A549 (cell line): ENCODE measurements at regions not wholly inside any gene's neighbourhood (a gene's known extent, or its start where the extent isn't known, plus 50 kb on each side); places are given as distances from the start of the nearest gene placed in this dataset.

Source experiments
- ATAC-seq, 2 experiments: fragments of 200-7000 bp in 1 of 2; fragments of >200 bp in 1 of 2; cut with Nextera tagmentation in 1 of 2; cut with Tn5 transposase in 1 of 2; 3 replicates each; pipeline versions ENCODE4 v1.8.0 to v1.9.1; 2018 to 2020; ENCODE audit warnings: mild to moderate bottlenecking in 1 of 2, moderate library complexity in 1 of 2
- CTCF ChIA-PET: fragments of 300-600 bp; sonication (Branson Sonifier 250); formaldehyde crosslinking; extraction: SDS; loops from one replicate; lab custom pipeline; 2021; ENCODE audit warnings: antibody characterized with exemption, inconsistent platforms; lab: Yijun Ruan, JAX
- POLR2A ChIA-PET: fragments of 350-600 bp; formaldehyde crosslinking; extraction: SDS; loops from one replicate; lab custom pipeline; 2021; ENCODE audit warnings: antibody characterized with exemption, inconsistent platforms; lab: Yijun Ruan, JAX
- DNase-seq, 2 experiments: peaks; one replicate each; pipeline versions ENCODE4 v3.0.0 to v3.0.0-alpha.2; 2011 to 2016; ENCODE audit warnings: low read depth in 1 of 2, low spot score in 1 of 2
- FAIRE-seq: peaks from 2 replicates; lab custom pipeline; 2011; peaks lifted over from hg19 to GRCh38; lab: Jason Lieb, UNC
- H3K27ac ChIP-seq, 2 experiments: fragments of >200 bp; sonication (Bioruptor Twin); formaldehyde crosslinking; 3 replicates each; pipeline ENCODE4 v1.5.1; 2016 to 2017
- H3K4me1 ChIP-seq: fragments of >200 bp; sonication (Bioruptor Twin); formaldehyde crosslinking; 3 replicates; pipeline ENCODE4 v1.6.1; 2016
- H3K4me2 ChIP-seq: fragments of >200 bp; sonication (Bioruptor Twin); formaldehyde crosslinking; 3 replicates; pipeline ENCODE4 v1.6.1; 2016
- H3K4me3 ChIP-seq: fragments of >200 bp; sonication (Bioruptor Twin); formaldehyde crosslinking; 3 replicates; pipeline ENCODE4 v1.5.1; 2016
- H3K9me3 ChIP-seq: fragments of >200 bp; sonication (Bioruptor Twin); formaldehyde crosslinking; 3 replicates; pipeline ENCODE4 v1.6.1; 2016
- CBX2 ChIP-seq: fragments of 200-600 bp; sonication (generic); IDR thresholded peaks from 2 replicates; pipeline ENCODE4 v1.6.1; 2016; ENCODE audit warnings: low read depth, mild to moderate bottlenecking, borderline replicate concordance
- CEBPB ChIP-seq, 2 experiments: fragments of >200 bp in 1 of 2; sonication (Bioruptor Twin) in 1 of 2; formaldehyde crosslinking in 1 of 2; IDR thresholded peaks; 2 replicates each; pipeline ENCODE4 v1.6.1; 2012 to 2016
- EHMT2 ChIP-seq: fragments of 200-600 bp; sonication (generic); IDR thresholded peaks from 2 replicates; pipeline ENCODE4 v1.6.1; 2016; ENCODE audit warnings: antibody characterized with exemption, low read depth, mild to moderate bottlenecking, moderate library complexity
- JUN ChIP-seq, 2 experiments: fragments of >200 bp; sonication (Bioruptor Twin); formaldehyde crosslinking; IDR thresholded peaks; 2 replicates in 1 of 2; 3 replicates in 1 of 2; pipeline ENCODE4 v1.6.1; 2016 to 2017
- KDM1A ChIP-seq: fragments of 200-600 bp; sonication (generic); IDR thresholded peaks from 2 replicates; pipeline ENCODE4 v1.6.1; 2016; ENCODE audit warnings: low read depth, mild to moderate bottlenecking
- RAD21 ChIP-seq, 2 experiments: fragments of >200 bp in 1 of 2; sonication (Bioruptor Twin) in 1 of 2; formaldehyde crosslinking in 1 of 2; IDR thresholded peaks in 1 of 2; conservative IDR thresholded peaks in 1 of 2; 2 replicates in 1 of 2; 3 replicates in 1 of 2; pipeline ENCODE4 v1.6.1; 2012 to 2018; ENCODE audit warnings: inconsistent platforms in 1 of 2
- SMC3 ChIP-seq: fragments of >200 bp; sonication (Bioruptor Twin); formaldehyde crosslinking; IDR thresholded peaks from 3 replicates; pipeline ENCODE4 v1.6.1; 2018; ENCODE audit warnings: inconsistent platforms
- TFCP2L1 ChIP-seq: fragments of 250-450 bp; sonication (Bioruptor Pico); IDR thresholded peaks from 2 replicates; pipeline ENCODE4 v1.5.0; 2021; ENCODE audit warnings: mild to moderate bottlenecking
- TP53 ChIP-seq: fragments of 250-450 bp; sonication (Bioruptor Pico); IDR thresholded peaks from 2 replicates; pipeline ENCODE4 v1.5.0; 2021; ENCODE audit warnings: mild to moderate bottlenecking, moderate library complexity
- WGBS: methylation state at CpG from one replicate; pipeline ENCODE4 v1.1.6; 2017; ENCODE audit errors: missing lambda C conversion rate; 5-methylcytosine and 5-hydroxymethylcytosine counted together
- TF ChIP-seq, protein P1 (sequence below): IDR thresholded peaks from 2 replicates; pipeline ENCODE4 v1.6.1; 2012
- TF ChIP-seq, protein P2 (sequence below): fragments of >200 bp; sonication (Bioruptor Twin); formaldehyde crosslinking; IDR thresholded peaks from 3 replicates; pipeline ENCODE4 v1.5.1; 2016
- TF ChIP-seq, protein P3 (sequence below): fragments of 250-450 bp; sonication (Bioruptor Pico); IDR thresholded peaks from 2 replicates; pipeline ENCODE4 v1.5.0; 2021; ENCODE audit warnings: mild to moderate bottlenecking, moderate library complexity, borderline replicate concordance
- TF ChIP-seq, protein P4 (sequence below): fragments of 450-650 bp; IDR thresholded peaks from 2 replicates; pipeline ENCODE4 v1.6.1; 2014; ENCODE audit warnings: antibody characterized with exemption

DNA sequence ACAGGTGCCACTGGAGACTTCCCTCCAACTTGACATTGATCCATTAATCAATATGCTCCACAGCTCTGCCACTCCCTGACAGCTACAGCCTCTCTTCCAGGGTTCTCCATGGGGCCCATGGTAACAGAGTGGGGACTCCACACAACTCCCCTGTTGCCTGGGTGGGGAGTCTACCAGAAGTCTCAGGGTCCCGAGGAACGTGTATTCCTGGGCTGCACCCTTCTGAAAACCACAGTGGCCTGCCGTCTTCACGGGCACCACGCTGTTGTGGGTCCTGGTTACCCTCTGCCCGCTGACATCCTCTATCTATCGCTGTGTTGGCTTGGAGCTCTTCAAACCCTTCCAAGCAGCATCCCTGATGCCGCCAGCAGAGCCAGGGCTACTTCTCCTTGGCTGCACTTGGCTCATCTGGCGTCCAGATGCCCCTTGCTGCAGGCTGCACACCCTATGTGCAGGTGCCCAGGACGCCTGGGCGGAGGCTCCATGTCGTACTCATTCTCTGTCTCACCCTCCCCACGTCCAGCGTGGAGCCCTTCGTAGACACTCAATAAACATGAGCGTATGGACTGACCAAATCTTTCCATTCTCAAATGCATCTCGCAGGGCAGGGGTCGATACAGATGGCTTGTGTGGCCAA is 1341.8 kb downstream of the TBC1D22A start (continued):
- TF ChIP-seq RAD21 (conservative IDR thresholded peaks at IDR 0.05 in 1 of 2, IDR thresholded peaks at IDR 0.05 in 1 of 2) (no peak), KDM1A (no peak), TP53 (CRISPR knock-in tag) (no peak)

DNA sequence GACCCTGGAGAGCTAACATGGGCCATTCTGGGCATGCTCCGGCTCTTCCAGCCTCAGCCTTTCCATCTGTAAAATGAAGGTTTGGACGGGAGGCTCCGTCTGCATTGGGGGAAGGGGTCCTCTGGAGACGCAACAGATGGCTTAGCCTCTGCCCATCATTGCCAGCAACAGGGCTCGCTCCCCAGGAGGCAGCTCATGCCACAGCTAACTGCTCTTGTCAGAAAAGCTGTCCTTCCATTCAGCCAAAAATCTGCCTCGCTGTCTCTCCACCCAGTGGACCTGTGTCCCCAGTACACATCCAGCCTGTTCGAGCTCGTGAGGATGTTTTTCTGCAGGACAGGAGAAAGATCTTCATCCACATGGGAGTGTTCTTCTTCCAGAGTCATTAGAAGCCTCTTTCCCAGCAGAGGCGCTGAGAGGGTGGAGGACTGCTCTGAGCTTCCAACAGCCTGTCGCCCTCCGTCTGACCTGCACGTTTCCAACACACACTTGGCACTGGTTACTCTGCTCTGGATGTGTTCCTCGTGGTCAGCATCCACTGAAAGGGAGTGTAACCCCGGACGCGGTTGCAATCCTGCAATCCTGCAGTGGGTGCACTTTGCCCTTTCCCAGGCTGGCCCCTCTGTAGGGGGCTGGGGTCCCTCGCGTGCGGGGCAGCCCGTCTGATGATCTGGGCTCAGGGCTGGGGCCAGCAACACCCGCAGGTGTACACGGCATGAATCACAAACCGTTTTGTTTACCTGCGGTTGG is 1340.9 kb downstream of the TBC1D22A start:
- Histone ChIP-seq H3K27ac (no peak overlapping the region), H3K4me3 (no peak overlapping the region), H3K9me3 (no peaks in the 10 kb centered on the region), H3K4me2 (no peak overlapping the region), H3K4me1 (no peaks in the 10 kb centered on the region)
- ATAC-seq, result no peak
- CTCF ChIA-PET, result no interaction called here
- FAIRE-seq, result no peak
- no peak for DNase-seq
- POLR2A ChIA-PET, result no interaction called here
- TF ChIP-seq EHMT2 (no peak), CBX2 (no peak), SMC3 (no peak), TFCP2L1 (CRISPR knock-in tag) (no peak), JUN (IDR thresholded peaks at IDR 0.05) (no peak), CEBPB (IDR thresholded peaks at IDR 0.05) (no peak)
- TF ChIP-seq, protein P1, sequence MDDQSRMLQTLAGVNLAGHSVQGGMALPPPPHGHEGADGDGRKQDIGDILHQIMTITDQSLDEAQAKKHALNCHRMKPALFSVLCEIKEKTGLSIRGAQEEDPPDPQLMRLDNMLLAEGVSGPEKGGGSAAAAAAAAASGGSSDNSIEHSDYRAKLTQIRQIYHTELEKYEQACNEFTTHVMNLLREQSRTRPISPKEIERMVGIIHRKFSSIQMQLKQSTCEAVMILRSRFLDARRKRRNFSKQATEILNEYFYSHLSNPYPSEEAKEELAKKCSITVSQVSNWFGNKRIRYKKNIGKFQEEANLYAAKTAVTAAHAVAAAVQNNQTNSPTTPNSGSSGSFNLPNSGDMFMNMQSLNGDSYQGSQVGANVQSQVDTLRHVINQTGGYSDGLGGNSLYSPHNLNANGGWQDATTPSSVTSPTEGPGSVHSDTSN, result no peak
- TF ChIP-seq, protein P2, sequence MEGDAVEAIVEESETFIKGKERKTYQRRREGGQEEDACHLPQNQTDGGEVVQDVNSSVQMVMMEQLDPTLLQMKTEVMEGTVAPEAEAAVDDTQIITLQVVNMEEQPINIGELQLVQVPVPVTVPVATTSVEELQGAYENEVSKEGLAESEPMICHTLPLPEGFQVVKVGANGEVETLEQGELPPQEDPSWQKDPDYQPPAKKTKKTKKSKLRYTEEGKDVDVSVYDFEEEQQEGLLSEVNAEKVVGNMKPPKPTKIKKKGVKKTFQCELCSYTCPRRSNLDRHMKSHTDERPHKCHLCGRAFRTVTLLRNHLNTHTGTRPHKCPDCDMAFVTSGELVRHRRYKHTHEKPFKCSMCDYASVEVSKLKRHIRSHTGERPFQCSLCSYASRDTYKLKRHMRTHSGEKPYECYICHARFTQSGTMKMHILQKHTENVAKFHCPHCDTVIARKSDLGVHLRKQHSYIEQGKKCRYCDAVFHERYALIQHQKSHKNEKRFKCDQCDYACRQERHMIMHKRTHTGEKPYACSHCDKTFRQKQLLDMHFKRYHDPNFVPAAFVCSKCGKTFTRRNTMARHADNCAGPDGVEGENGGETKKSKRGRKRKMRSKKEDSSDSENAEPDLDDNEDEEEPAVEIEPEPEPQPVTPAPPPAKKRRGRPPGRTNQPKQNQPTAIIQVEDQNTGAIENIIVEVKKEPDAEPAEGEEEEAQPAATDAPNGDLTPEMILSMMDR, result no peak
- TF ChIP-seq, protein P3, sequence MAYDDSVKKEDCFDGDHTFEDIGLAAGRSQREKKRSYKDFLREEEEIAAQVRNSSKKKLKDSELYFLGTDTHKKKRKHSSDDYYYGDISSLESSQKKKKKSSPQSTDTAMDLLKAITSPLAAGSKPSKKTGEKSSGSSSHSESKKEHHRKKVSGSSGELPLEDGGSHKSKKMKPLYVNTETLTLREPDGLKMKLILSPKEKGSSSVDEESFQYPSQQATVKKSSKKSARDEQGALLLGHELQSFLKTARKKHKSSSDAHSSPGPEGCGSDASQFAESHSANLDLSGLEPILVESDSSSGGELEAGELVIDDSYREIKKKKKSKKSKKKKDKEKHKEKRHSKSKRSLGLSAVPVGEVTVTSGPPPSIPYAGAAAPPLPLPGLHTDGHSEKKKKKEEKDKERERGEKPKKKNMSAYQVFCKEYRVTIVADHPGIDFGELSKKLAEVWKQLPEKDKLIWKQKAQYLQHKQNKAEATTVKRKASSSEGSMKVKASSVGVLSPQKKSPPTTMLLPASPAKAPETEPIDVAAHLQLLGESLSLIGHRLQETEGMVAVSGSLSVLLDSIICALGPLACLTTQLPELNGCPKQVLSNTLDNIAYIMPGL (CRISPR knock-in tag), result no peak
- WGBS, result 57% methylated on average over 20 of the region's 24 CpGs

DNA sequence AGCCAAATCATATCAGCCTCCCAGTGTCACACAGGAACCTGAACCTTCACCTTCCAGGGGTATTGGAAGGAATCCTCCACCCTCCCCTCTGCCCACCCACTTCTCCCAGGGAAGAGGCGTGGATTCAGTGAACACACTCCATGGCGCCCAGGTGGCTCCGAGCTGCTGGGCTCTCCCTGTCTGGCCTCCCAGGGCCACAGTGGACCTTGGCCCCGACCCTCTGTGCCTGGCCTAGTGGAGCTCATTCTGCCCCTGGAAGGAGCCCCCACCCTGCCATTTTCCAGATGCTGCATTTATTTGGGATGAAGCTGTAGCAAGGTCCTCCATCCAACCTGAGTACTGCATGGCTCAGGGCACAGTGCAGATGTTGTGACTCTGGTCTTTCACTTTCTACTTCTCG is 1340.1 kb downstream of the TBC1D22A start:
- no peak overlapping the region for H3K27ac ChIP-seq
- no peaks in the 10 kb centered on the region for H3K4me1 ChIP-seq
- no peak overlapping the region for H3K4me3 ChIP-seq
- H3K4me2 ChIP-seq, result no peak overlapping the region
- FAIRE-seq, result no peak
- no peaks in the 10 kb centered on the region for H3K9me3 ChIP-seq
- no peak for ATAC-seq
- TF ChIP-seq, protein P4, sequence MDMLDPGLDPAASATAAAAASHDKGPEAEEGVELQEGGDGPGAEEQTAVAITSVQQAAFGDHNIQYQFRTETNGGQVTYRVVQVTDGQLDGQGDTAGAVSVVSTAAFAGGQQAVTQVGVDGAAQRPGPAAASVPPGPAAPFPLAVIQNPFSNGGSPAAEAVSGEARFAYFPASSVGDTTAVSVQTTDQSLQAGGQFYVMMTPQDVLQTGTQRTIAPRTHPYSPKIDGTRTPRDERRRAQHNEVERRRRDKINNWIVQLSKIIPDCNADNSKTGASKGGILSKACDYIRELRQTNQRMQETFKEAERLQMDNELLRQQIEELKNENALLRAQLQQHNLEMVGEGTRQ, result no peak
- 61% methylated on average over 5 of the region's 5 CpGs for WGBS
- ChIA-PET POLR2A (no interaction called here), CTCF (no interaction called here)
- DNase-seq, result no peak

DNA sequence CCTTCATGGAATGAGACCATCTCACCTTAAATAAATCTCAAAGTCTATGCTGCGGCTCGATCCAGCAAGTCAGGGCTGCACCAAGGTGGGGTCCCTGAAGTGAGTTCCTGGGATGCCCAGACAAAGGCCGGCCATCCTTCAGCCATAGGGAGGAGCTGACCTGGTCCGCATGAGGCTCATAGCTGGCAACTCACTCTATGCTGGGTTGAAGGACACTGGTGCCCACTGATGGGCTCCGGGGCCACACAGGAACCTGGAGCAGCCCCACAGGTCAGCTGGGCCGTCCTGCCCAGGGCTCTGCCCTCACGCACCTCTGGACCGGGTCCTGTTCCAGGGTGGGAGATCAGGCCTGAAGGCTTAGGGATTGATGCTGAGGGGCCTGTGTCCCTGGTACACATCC is 1339.3 kb downstream of the TBC1D22A start:
- ATAC-seq (no peak), DNase-seq (no peak), FAIRE-seq (no peak)
- H3K9me3 ChIP-seq, result no peaks in the 10 kb centered on the region
- 60% methylated on average over 2 of the region's 8 CpGs for WGBS
- H3K27ac ChIP-seq, result no peak overlapping the region
- no peaks in the 10 kb centered on the region for H3K4me1 ChIP-seq
- H3K4me2 ChIP-seq, result no peak overlapping the region
- ChIA-PET POLR2A (no interaction called here), CTCF (no interaction called here)
- no peak for TF ChIP-seq EHMT2
- TF ChIP-seq TFCP2L1 (CRISPR knock-in tag), result no peak
- no peak overlapping the region for H3K4me3 ChIP-seq
